ENCODE measurements at regions not wholly inside any gene's neighbourhood (a gene's known extent, or its start where the extent isn't known, plus 50 kb on each side); places are given as distances from the start of the nearest gene placed in this dataset.
A peak's percentile ranks its signal among the peaks of the same experiment; 100 is the strongest.

DNA sequence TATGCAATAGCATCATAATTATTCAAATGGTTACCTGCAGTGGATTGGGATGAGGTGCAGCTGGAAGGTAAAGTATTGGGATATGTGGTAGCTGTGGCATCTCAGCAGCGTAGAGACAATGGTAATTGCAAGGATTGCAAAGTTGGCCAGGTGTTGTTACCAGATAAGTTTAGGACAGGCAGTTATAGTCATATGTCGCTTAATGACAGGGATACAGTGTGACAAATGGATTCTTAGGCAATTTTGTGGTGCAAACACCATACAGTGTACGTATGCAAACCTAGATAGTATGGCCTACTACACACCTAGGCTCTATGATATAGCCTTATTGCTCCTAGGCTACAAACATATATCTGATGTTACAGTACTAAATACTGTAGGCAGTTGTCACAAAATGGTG, 163.5 kb upstream of the LYZL2 start:
- DNase-seq, result no peak

DNA sequence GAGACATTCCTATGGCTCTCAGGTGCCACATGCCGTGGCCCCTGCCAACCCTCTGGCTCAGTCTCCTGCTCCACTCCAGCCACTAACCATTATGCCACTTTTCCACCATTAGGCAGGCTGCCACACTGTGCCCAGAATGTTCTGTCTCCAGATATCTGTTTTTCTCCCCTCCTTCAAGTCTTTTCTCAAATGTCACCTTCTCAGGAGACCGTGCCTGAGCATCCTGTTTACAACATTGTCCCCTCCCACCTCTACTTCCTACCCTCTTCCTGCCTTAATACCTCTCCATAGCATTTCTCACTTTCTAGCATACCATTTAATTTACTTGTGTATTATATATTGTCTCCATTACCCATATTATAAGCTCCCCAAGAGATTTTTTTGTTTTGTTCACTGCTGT, 162.5 kb upstream of the LYZL2 start:
- no peak for DNase-seq

GRCh38 chr10:30791197-30791611, 161.7 kb upstream of the LYZL2 start:
- DNase-seq, result no peak

DNA sequence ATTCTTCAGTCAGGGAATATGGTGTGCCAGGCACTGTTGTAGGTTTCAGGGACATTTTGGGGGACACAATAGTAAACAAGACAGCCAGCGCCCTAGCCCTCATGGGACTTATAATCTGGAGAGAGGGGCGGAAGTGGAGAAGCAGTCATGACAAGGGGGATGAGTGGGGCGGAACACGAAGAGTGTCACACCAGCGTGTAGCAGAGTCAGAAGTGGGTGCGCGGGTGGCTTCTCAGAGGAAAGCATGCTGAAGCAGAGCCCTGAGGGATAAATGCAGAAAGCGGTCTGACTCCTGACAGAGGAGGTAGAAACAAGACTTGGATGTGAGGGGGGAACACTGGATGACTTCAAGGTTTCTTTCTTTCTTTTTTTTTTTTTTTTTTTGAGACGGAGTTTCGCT, 160.3 kb upstream of the LYZL2 start:
- DNase-seq, result no peak

DNA sequence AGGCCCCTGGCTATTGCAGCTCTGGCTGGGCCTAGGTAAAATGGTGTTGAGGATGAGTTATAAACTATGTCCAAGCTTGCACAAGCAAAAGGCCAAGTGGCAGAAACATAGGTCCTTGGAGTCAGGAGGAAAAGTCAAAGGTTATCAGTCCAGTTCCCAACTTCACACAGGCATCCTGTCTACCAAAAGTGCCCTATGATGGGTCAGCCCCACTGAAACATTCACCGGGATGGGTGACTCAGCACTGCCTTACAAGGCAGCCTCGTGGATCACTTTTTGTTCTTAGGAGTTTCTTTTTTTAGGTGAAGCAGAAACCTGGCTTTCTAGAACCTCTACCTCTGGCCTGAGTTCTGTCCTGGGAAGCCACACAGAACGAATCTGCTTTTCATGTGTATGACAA, 158.8 kb upstream of the LYZL2 start:
- DNase-seq, result no peak

DNA sequence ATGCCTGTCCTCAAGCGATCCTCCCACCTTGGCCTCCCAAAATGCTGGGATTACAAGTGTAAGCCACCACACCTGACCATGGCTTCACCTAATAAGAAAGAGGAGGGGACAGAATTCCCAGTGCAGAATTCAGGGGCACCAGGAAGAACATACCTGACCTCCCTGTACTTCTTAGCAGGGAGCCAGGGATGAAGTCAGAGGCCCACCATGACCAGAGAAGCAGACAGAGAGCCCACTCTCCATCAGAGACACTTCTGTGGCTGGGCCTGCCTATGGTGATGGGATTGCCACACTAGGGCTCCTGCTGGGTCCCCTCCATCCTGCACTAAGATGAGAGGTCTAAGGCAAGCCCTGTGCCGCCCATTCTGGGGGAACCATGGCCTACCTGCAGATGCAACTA, 157.4 kb upstream of the LYZL2 start:
- DNase-seq, result no peak

GRCh38 chr10:30786131-30786530, 156.6 kb upstream of the LYZL2 start:
- DNase-seq, result no peak

GRCh38 chr10:30784897-30785605, 155.5 kb upstream of the LYZL2 start:
- peak; percentile 78 to 90 for DNase-seq

DNA sequence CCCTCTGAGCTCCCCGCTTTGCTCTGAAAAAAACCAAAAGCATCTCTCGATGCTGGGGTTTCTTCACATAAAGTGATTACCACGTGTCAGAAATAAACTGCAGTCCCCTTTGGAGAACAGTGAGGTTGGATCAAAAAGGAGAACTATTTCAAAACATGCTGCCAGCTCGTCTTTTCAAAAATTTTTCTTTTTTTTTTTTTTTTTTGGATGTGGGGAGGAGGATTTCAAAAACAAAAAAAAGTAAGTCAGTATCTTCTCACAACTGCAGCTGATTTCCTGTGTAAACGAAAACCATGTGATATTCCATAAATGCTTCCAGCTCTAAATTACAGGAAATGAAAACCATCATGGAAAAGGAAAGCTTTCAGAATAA, 155.0 kb upstream of the LYZL2 start:
- peak in 1 of 2 donors; percentile 42 for DNase-seq

- DNase-seq, result peak; percentile 84 to 90
Observed at GRCh38 chr10:30783939-30784501, 154.5 kb upstream of the LYZL2 start.

DNA sequence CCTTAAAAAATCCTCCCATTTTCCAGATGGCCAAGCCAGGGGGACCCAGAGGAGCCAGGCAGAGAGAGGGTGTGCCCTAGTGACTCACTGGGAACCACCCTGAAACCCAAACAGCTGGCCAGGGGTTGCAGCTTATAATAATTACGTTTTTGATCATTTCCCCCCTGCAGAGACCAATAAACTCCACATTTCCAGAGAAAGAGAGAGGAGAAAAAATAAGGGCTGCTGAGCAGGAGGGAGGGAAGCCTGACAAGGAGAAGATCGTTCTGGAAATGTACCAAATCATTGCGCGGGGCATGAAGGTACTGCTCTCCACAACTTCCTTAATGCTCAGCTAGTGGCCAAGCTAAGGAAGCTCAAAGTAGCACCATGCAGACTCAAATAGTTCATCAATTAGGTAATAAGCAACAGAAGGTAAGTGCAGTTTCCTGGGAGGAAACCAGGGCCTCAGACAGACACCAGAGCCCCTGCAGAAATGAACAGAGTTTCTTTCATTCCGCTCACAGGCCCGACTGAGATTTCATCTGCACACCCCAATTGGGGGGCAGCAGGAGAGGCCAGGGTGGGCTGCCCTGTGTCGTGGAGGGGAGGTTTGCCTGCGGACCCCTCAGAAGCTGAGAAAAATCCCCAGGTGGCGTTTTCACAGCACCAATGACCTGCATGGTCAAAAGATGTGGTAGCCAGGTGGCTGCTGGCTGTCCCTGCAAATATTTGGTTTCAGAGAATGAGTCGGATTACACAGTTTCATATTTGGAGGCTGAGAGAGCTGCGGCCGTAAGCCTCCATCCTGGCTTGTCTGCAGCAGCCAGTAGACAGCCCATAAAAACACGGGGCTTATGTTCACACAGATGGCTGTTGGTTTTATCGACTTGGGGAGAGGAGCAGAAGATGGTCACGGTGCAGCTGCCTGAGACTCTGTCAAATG, 153.2 kb upstream of the LYZL2 start:
- DNase-seq, result no peak

- no peak for DNase-seq
Observed at GRCh38 chr10:30782157-30782536, 152.6 kb upstream of the LYZL2 start.

DNA sequence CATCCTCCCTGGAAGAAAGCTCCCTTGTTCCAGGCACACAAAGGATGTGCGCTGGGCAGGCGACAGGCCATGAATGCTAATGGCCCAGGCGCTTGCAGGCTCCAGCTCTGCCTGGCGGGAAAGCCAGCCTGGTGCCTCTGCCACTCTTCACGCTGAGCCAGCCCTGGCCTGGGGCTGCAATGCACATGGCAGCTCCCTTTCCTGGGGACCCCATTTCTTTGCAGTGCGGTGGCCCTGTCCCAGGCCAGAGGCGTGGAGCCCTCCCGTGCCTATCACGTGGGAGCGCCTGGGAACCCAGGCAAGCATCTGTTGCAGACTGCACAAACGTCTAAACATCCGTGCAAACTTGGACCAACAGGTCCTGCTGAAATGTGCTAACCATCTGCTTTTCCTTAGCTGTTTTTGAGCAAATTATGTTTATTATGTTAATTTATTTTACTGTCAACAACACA, 152.1 kb upstream of the LYZL2 start:
- DNase-seq, result peak; percentile 90

DNA sequence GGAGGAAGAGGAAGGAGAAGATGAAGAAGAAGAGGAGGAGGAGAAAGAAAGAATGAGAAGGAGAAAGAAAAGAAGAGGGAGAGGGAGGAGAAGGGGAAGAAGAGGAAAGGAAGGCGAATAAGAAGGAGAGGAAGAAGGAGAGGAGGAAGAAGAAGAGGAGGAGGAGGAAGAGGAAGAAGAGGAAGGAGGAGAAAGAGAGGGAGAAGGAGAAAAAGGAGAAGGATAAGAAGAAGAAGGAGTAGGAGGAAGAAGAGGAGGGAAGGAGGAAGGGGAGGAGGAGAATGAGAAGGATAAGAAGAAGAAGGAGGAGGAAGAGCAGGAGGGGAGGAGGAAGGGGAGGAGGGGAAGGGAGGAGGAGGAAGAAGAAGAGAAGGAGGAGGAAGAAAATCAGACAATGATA, 149.2 kb upstream of the LYZL2 start:
- DNase-seq, result no peak

DNA sequence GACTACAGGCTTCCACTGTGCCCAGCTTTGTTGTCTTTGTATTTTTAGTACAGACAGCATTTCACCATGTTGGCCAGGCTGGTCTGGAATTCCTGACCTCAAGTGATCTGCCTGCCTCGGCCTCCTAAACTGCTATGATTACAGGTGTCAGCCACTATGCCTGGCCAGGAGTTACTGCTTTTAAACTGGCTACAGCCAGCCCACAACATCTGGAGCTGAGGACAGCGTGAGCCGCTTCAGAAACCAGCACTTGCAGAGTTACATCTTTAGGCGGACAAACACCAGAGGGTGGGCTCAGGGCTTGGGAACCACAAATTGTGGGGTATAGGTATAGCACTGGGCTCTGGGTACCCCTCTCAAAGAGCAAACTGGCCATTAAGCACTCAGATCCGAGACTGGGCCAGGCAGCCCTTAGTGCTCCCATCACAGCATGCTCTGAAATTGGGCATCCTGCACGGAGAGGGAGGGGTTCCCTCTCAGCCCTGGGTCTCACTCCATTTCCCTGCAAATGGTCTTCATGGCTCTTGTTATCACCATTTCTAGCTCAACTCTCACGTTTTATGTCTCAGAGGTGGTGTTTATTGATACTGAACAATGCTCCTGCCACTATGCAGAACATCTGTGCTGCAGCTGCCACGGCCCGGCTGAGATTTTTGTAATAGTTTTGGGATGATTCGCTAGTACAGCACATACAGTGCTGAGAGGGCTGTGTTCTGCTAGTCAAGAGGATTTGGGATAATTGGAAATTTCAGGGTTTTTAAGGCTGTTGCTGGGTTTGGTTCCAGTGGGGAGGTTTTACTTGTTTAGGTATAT, 146.4 kb upstream of the LYZL2 start:
- no peak for DNase-seq

DNA sequence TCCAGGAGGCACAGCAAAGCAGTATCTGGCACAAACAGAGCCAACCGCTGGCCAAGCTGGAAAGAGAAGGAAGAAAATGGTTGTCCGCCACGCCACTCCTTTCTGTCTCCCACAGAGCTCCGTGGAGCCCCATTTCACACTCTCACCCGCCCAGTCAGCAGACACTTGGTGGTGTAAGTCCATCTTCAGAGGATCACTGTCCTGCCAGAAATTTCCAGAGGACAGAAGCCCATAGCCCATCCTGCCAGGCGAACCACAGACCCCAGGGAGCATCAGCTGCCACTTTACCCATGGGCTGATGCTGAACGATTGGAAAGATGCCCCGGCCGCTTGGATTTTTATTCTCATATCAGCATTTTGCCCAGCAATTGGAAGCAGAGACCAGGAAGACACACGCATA, 144.7 kb upstream of the LYZL2 start:
- no peak for DNase-seq

- no peak for DNase-seq
Observed at GRCh38 chr10:30773501-30773900, 143.9 kb upstream of the LYZL2 start.

DNA sequence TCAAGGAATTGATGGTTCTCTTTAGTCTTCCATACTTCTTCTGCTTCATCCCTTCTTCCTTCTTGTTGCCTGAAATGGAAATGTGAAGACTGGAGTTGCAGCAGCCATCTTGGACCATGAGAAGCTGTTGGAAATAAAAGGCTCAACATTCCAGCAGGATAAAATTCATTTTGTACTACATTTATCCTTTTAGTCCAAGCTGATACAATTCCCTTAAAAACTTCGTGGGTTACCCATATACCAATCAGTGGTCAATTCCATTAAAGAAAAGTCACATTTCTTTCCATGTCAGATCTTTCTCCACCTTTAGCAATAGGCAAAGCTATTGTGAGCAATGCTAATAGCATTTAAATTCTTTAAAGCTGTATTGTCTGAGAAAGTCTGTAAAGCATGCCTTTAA, 141.3 kb upstream of the LYZL2 start:
- no peak for DNase-seq

DNA sequence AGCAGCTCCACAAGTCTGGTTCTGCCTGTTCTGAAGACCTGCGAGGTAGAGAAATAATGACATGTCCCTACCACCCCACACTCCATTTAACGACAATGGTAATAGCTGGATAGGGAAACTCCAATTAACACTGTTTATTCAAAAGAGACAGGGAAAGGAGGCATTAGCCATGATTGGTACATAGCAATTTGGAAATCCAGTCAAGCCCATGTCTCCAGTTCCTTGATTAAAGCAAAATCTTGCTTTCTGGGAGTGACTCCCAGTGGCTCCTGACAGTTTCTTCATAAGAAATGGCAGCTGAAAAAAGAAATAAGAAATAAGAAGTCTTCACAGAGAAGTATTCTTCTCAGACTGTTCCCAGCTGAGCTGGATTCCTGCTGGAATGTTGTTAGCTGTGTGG, 140.7 kb upstream of the LYZL2 start:
- no peak for DNase-seq

GRCh38 chr10:30769361-30769760, 139.8 kb upstream of the LYZL2 start:
- DNase-seq, result no peak

DNA sequence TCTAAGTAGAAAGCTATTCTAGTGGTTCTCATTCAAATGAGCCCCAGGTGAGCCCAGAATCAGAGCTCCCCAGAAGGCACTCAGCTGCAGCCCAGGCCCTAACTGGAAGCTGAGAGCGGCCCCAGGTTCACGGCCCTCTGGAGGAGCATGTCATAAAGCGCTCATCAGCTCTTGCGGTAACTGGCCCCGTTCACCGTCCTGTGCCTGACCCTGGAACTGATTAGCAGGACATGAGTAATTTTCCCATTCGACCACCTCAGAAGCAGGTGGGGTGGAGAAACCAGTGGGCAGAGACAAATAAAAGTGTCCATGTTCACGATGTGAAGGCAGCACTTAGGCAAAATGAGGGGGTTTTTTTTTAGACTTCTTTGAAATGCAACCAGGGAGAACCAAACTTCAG, 136.1 kb upstream of the LYZL2 start:
- no peak for DNase-seq

- DNase-seq, result no peak
Observed at GRCh38 chr10:30765022-30765615, 135.6 kb upstream of the LYZL2 start.

DNA sequence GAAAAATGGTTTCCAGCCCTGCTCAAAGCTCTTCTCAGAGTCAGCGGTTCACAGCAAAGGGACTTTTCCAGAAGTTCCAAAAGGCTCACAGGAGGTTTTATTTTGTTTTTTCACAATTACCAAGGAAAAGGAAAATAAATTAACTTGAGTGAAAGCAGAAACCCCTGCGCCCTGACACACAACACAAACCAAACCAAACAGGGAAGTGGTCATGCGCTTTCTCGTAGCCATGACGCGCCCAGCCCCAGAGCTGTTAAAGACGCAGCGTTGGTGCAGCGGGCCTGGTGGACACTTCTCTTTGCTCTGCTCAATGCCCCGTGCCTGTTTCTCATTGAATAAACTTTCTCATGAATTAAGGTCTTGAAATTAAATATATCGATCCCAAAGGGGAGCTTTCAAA, 134.4 kb upstream of the LYZL2 start:
- DNase-seq, result peak in 1 of 2 donors; percentile 11
